ENCODE measurements at regions not wholly inside any gene's neighbourhood (a gene's known extent, or its start where the extent isn't known, plus 50 kb on each side); places are given as distances from the start of the nearest gene placed in this dataset.

DNA sequence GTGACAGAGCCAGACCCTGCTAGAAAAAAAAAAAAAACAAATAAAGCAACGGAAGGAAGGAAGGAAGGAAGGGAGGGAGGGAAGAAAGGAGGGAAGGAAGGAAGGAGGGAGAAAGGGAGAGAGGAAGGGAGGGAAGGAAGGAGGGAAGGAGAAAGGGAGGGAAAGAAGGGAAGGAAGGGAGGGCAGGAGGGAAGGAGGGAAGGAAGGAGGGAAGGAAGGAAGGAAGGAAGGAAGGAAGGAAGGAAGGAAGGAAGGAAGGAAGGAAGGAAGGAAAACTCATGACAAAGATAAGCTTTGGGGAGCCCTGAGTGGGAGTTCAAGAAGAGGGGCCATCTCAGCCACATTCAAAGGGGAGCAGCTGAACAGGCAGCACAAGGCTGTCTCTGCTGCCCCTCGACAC, 124.7 kb upstream of the MGMT start:
- no peak for TF ChIP-seq POLR2AphosphoS5 (IDR thresholded peaks at IDR 0.05; ENCODE audit: low read depth, low read length)
- no peak for TF ChIP-seq POLR2A (IDR thresholded peaks at IDR 0.05; ENCODE audit: low read depth, low read length)
- no peak for TF ChIP-seq SPI1 (IDR thresholded peaks at IDR 0.05; ENCODE audit: low read depth, low read length)

Data from GM12891 (cell line).